Adipocyte (in vitro differentiated cells): ENCODE measurements at regions not wholly inside any gene's neighbourhood (a gene's known extent, or its start where the extent isn't known, plus 50 kb on each side); places are given as distances from the start of the nearest gene placed in this dataset.
"Not testable (repeated sequence)": the region's sequence is repeated elsewhere in the genome, so short reads cannot be mapped to it uniquely, and the experiment has no call there.

Source experiments
- DNase-seq: peaks from one replicate; pipeline ENCODE4 v3.0.0-alpha.2; 2015; ENCODE audit warnings: low read depth
- H3K27me3 ChIP-seq: replicated peaks from 2 replicates; pipeline ENCODE4 v1.7.0; 2013; ENCODE audit warnings: mild to moderate bottlenecking, low read length, moderate library complexity; ENCODE audit not compliant: control insufficient read depth, insufficient read depth
- H3K36me3 ChIP-seq: 2 replicates; pipeline ENCODE4 v1.7.0; 2013; ENCODE audit warnings: low read length, mild to moderate bottlenecking, moderate library complexity; ENCODE audit not compliant: control insufficient read depth, insufficient read depth, severe bottlenecking
- H3K4me1 ChIP-seq: 2 replicates; pipeline ENCODE4 v1.7.0; 2013; ENCODE audit warnings: mild to moderate bottlenecking, low read length, moderate library complexity; ENCODE audit not compliant: control insufficient read depth, insufficient read depth
- H3K4me3 ChIP-seq: 2 replicates; pipeline ENCODE4 v1.7.0; 2013; ENCODE audit warnings: mild to moderate bottlenecking, low read length, moderate library complexity
- H3K9ac ChIP-seq: 2 replicates; pipeline ENCODE4 v1.7.0; 2013; ENCODE audit warnings: mild to moderate bottlenecking, low read length, moderate library complexity
- H3K9me3 ChIP-seq: 2 replicates; pipeline ENCODE4 v1.7.0; 2013; ENCODE audit warnings: mild to moderate bottlenecking, low read length, moderate library complexity; ENCODE audit not compliant: control insufficient read depth

- H3K4me1 ChIP-seq: peaks cover 36% of the 10 kb centered on the region
- H3K36me3 ChIP-seq: no peaks in the 10 kb centered on the region
- H3K9ac ChIP-seq: no peak overlapping the region
- DNase-seq: peak; percentile 13
- H3K4me3 ChIP-seq: peak overlapping the region; percentile 35
- no peaks in the 10 kb centered on the region for H3K27me3 ChIP-seq
- no peaks in the 10 kb centered on the region for H3K9me3 ChIP-seq
Measured at GRCh38 chr6:148629181-148629580, 117.6 kb upstream of the UST start.

- DNase-seq: peak; percentile 8
- Histone ChIP-seq H3K9ac (no peak overlapping the region), H3K27me3 (no peaks in the 10 kb centered on the region), H3K36me3 (no peaks in the 10 kb centered on the region), H3K4me3 (peak overlapping the region; percentile 35), H3K4me1 (peaks cover 31% of the 10 kb centered on the region), H3K9me3 (no peaks in the 10 kb centered on the region)
Measured at GRCh38 chr6:148629592-148630465, 117.0 kb upstream of the UST start.

DNA sequence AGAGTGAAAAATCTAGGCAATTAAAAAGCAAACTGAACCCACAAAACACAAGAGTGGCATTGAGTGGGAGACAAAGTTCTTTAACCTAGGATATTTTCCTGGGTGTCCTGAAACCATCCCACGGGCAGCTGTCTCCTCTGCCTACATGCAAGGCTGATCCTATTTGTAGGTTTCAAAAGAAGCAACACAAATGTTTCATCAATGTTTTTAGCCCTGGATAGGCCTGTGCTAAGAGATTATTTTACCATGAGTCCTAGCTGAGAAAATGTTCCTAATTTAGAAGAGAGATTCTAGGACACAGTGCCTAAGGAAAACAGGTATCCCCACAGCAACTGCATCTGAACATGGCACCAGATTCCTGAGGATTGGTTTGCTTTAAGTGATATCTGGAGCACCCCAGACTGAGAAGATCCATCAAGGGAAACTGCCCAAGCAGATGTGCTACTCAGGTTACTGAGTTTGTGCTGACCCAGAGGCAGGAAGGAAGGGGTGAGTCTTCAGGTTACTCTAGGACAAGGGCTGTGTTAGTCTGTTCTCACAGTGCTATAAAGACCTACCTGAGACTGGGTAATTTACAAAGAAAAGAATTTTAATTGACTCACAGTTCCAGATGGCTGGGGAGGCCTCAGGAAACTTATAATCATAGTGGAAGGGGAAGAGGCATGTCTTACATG, 111.6 kb upstream of the UST start:
- Histone ChIP-seq H3K4me1 (peaks cover under 1% of the 10 kb centered on the region), H3K9ac (no peak overlapping the region), H3K36me3 (no peaks in the 10 kb centered on the region), H3K9me3 (no peaks in the 10 kb centered on the region), H3K4me3 (no peak overlapping the region), H3K27me3 (no peaks in the 10 kb centered on the region)
- DNase-seq: no peak

DNA sequence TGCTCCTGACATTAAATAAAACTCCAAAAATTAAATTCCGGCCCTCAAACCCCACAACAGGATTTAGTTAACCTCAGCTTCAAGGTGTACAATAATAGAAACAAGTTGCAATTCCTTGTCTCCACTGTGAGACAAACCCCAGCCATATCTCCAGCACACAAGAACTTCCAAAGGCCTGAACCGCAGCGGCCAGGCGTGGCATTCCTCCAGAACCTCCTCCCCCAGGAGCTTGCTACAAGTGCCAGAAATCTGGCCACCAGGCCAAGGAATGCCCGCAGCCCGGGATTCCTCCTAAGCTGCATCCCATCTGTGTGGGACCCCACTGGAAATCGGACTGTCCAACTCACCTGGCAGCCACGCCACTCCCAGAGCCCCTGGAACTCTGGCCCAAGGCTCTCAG, 105.0 kb upstream of the UST start:
- H3K27me3 ChIP-seq, H3K9ac ChIP-seq, H3K4me3 ChIP-seq, H3K36me3 ChIP-seq, H3K9me3 ChIP-seq, H3K4me1 ChIP-seq, DNase-seq: not testable (repeated sequence)

DNA sequence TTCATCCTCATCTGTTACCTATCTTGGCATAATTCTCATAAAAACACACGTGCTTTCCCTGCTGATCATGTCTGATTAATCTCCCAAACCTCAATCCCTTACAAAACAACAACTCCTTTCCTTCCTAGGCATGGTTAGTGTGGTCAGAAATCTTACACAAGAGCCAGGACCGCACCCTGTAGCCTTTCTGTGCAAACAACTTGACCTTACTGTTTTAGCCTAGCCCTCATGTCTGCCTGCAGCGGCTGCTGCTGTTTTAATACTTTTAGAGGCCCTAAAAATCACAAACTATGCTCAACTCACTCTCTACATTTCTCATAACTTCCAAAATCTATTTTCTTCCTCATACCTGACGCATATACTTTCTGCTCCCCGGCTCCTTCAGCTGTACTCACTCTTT, 103.6 kb upstream of the UST start:
- H3K4me1 ChIP-seq: not testable (repeated sequence)

DNA sequence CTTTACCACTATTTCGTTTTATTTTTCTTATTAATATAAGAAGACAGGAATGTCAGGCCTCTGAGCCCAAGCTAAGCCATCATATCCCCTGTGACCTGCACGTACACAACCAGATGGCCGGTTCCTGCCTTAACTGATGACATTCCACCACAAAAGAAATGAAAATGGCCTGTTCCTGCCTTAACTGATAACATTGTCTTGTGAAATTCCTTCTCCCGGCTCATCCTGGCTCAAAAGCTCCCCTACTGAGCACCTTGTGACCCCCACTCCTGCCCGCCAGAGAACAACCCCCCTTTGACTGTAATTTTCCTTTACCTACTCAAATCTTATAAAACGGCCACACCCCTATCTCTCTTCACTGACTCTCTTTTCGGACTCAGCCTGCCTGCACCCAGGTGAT, 101.8 kb upstream of the UST start:
- not testable (repeated sequence) for DNase-seq, H3K27me3 ChIP-seq, H3K9ac ChIP-seq, H3K36me3 ChIP-seq, H3K4me1 ChIP-seq, H3K9me3 ChIP-seq, H3K4me3 ChIP-seq

More for the DNA sequence above, 103.6 kb upstream of the UST start:
- not testable (repeated sequence) for H3K27me3 ChIP-seq, H3K9ac ChIP-seq, DNase-seq, H3K36me3 ChIP-seq, H3K4me3 ChIP-seq, H3K9me3 ChIP-seq

DNA sequence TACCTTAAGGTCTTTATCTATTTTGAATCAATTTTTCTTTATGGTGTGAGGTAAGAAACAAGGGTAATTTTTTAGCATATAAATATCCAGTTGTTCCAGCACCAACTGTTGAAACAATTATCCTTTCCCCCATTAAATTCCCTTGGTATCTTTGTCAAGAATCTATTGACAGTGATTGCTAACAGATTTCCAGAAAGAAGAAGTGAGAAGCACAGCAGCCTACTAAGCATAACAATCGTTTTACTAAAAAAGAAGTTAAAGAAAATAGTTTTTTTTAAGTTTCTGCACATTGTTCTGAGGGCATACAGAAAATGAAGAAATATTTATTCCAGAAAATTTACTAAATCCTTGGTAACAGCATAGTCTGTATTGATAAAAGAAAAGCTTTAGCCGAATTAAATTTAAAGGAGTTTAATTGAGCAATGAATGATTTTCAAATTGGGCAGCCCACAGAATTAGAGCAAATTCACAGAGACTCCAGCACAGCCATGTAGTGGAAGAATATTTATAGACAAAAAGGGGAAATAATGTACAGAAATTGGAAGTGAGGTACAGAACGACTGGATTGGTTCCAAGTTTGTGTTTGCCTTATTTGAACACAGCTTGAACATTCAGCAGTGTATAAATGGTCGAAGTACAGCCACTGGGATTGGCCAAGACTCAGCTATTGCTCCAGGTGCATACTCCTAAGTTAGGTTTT, 97.9 kb upstream of the UST start:
- H3K4me3 ChIP-seq: no peak overlapping the region
- H3K9me3 ChIP-seq: peaks cover 4% of the 10 kb centered on the region
- no peaks in the 10 kb centered on the region for H3K36me3 ChIP-seq
- peaks cover 8% of the 10 kb centered on the region for H3K4me1 ChIP-seq
- no peak overlapping the region for H3K9ac ChIP-seq
- H3K27me3 ChIP-seq: no peaks in the 10 kb centered on the region
- DNase-seq: no peak

GRCh38 chr6:148649454-148649963, 97.3 kb upstream of the UST start:
- no peak for DNase-seq
- no peaks in the 10 kb centered on the region for H3K36me3 ChIP-seq
- peaks cover 8% of the 10 kb centered on the region for H3K4me1 ChIP-seq
- H3K9ac ChIP-seq: no peak overlapping the region
- peaks cover 4% of the 10 kb centered on the region for H3K9me3 ChIP-seq
- H3K4me3 ChIP-seq: no peak overlapping the region
- no peaks in the 10 kb centered on the region for H3K27me3 ChIP-seq

DNA sequence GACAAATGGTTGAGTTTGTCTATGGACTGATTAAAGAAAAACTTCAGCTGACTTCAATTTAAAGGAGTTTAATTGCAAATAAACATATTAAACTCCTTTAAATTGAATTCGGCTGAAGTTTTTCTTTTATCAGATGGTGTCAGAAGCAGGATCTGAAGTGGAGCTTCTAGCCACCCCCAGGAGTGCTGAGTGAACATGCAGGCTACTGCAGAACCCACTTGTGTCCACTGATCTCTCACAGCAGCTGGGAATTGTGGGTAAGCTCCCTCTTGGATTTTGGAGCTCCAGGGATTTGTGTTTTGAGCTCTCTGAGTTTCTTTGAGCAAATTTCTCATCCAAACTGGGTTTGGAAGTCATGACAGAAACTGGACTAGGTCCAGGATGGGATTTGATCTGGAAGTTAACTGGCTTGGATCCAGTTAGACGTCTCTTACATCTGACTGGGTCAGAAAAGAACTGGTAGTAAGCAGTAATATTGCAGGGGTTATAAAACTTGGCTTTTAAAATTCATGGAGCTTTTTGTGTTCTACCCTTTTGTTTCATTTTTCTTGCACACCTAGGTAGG, 95.8 kb upstream of the UST start:
- peaks cover 4% of the 10 kb centered on the region for H3K9me3 ChIP-seq
- H3K9ac ChIP-seq: no peak overlapping the region
- no peaks in the 10 kb centered on the region for H3K36me3 ChIP-seq
- H3K27me3 ChIP-seq: no peaks in the 10 kb centered on the region
- H3K4me3 ChIP-seq: no peak overlapping the region
- H3K4me1 ChIP-seq: peaks cover 8% of the 10 kb centered on the region
- DNase-seq: peak; percentile 45

DNA sequence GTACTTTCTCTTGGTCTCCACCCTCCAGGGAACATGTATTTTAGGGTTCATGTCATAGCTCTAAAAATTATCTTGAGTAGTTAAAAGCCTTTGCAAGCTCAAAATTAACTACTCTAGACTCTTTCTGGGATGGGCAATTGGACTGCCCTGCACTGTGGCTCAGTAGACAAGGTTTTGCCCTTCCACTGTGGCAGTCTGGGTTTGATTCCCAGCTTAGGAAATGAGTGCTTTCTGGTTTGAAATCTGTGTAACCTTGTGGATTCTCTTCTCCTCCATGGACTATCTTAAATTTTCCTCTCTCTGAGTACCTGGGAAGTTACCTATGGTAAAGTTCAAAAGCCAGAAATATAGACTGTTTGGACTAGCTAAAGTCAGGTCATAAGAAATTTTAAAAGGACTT, 94.6 kb upstream of the UST start:
- H3K4me1 ChIP-seq: peaks cover 14% of the 10 kb centered on the region
- H3K36me3 ChIP-seq: no peaks in the 10 kb centered on the region
- peaks cover 4% of the 10 kb centered on the region for H3K9me3 ChIP-seq
- DNase-seq: peak; percentile 46
- no peaks in the 10 kb centered on the region for H3K27me3 ChIP-seq
- H3K4me3 ChIP-seq: no peak overlapping the region
- no peak overlapping the region for H3K9ac ChIP-seq
